A549 (cell line): ENCODE measurements at regions not wholly inside any gene's neighbourhood (a gene's known extent, or its start where the extent isn't known, plus 50 kb on each side); places are given as distances from the start of the nearest gene placed in this dataset.

Experiments
- ATAC-seq, 2 experiments: fragments of 200-7000 bp in 1 of 2; fragments of >200 bp in 1 of 2; cut with Nextera tagmentation in 1 of 2; cut with Tn5 transposase in 1 of 2; 3 replicates each; pipeline versions ENCODE4 v1.8.0 to v1.9.1; 2018 to 2020; ENCODE audit warnings: mild to moderate bottlenecking in 1 of 2, moderate library complexity in 1 of 2
- CTCF ChIA-PET: fragments of 300-600 bp; sonication (Branson Sonifier 250); formaldehyde crosslinking; extraction: SDS; loops from one replicate; lab custom pipeline; 2021; ENCODE audit warnings: antibody characterized with exemption, inconsistent platforms; lab: Yijun Ruan, JAX
- POLR2A ChIA-PET: fragments of 350-600 bp; formaldehyde crosslinking; extraction: SDS; loops from one replicate; lab custom pipeline; 2021; ENCODE audit warnings: antibody characterized with exemption, inconsistent platforms; lab: Yijun Ruan, JAX
- DNase-seq, 2 experiments: peaks; one replicate each; pipeline versions ENCODE4 v3.0.0 to v3.0.0-alpha.2; 2011 to 2016; ENCODE audit warnings: low read depth in 1 of 2, low spot score in 1 of 2
- FAIRE-seq: peaks from 2 replicates; lab custom pipeline; 2011; peaks lifted over from hg19 to GRCh38; lab: Jason Lieb, UNC
- H3K27ac ChIP-seq, 2 experiments: fragments of >200 bp; sonication (Bioruptor Twin); formaldehyde crosslinking; 3 replicates each; pipeline ENCODE4 v1.5.1; 2016 to 2017
- H3K4me1 ChIP-seq: fragments of >200 bp; sonication (Bioruptor Twin); formaldehyde crosslinking; 3 replicates; pipeline ENCODE4 v1.6.1; 2016
- H3K4me2 ChIP-seq: fragments of >200 bp; sonication (Bioruptor Twin); formaldehyde crosslinking; 3 replicates; pipeline ENCODE4 v1.6.1; 2016
- H3K4me3 ChIP-seq: fragments of >200 bp; sonication (Bioruptor Twin); formaldehyde crosslinking; 3 replicates; pipeline ENCODE4 v1.5.1; 2016
- H3K9me3 ChIP-seq: fragments of >200 bp; sonication (Bioruptor Twin); formaldehyde crosslinking; 3 replicates; pipeline ENCODE4 v1.6.1; 2016
- BCL3 ChIP-seq: fragments of >200 bp; sonication (Bioruptor Twin); formaldehyde crosslinking; IDR thresholded peaks from 3 replicates; pipeline ENCODE4 v1.6.1; 2016
- CBX2 ChIP-seq: fragments of 200-600 bp; sonication (generic); IDR thresholded peaks from 2 replicates; pipeline ENCODE4 v1.6.1; 2016; ENCODE audit warnings: low read depth, mild to moderate bottlenecking, borderline replicate concordance
- CBX8 ChIP-seq: fragments of 200-600 bp; sonication (generic); IDR thresholded peaks from 2 replicates; pipeline ENCODE4 v1.6.1; 2016
- CHD2 ChIP-seq: fragments of 150-350 bp; IDR thresholded peaks from 2 replicates; pipeline ENCODE4 v1.6.1; 2014; ENCODE audit warnings: low read length; ENCODE audit not compliant: partially characterized antibody
- CTCF ChIP-seq: fragments of >200 bp; sonication (Bioruptor Twin); formaldehyde crosslinking; IDR thresholded peaks from 3 replicates; pipeline ENCODE4 v1.5.1; 2016
- EHF ChIP-seq: fragments of 250-450 bp; sonication (Bioruptor Pico); IDR thresholded peaks from 2 replicates; pipeline ENCODE4 v1.5.0; 2020; ENCODE audit warnings: mild to moderate bottlenecking
- EHMT2 ChIP-seq: fragments of 200-600 bp; sonication (generic); IDR thresholded peaks from 2 replicates; pipeline ENCODE4 v1.6.1; 2016; ENCODE audit warnings: antibody characterized with exemption, low read depth, mild to moderate bottlenecking, moderate library complexity
- FOSL2 ChIP-seq, 2 experiments: fragments of 450-650 bp in 1 of 2; fragments of >200 bp in 1 of 2; sonication (Bioruptor Twin) in 1 of 2; formaldehyde crosslinking; IDR thresholded peaks; 2 replicates each; pipeline versions ENCODE4 v1.5.0 to v1.6.1; 2016 to 2020; ENCODE audit warnings: mild to moderate bottlenecking in 1 of 2, moderate library complexity in 1 of 2
- GATA3 ChIP-seq: IDR thresholded peaks from 2 replicates; pipeline ENCODE4 v1.6.1; 2012; ENCODE audit warnings: borderline replicate concordance
- HES2 ChIP-seq: fragments of >200 bp; sonication (Bioruptor Twin); formaldehyde crosslinking; IDR thresholded peaks from 2 replicates; pipeline ENCODE4 v1.6.1; 2016
- HMGXB4 ChIP-seq: fragments of 250-450 bp; sonication (Bioruptor Pico); IDR thresholded peaks from 2 replicates; pipeline ENCODE4 v1.5.0; 2021; ENCODE audit warnings: mild to moderate bottlenecking, moderate library complexity, borderline replicate concordance
- KDM1A ChIP-seq: fragments of 200-600 bp; sonication (generic); IDR thresholded peaks from 2 replicates; pipeline ENCODE4 v1.6.1; 2016; ENCODE audit warnings: low read depth, mild to moderate bottlenecking
- MAZ ChIP-seq: fragments of 150-350 bp; IDR thresholded peaks from 2 replicates; pipeline ENCODE4 v1.6.1; 2014; ENCODE audit warnings: antibody characterized with exemption, low read depth, low read length, borderline replicate concordance
- MYC ChIP-seq: IDR thresholded peaks from 2 replicates; pipeline ENCODE4 v1.6.1; 2012; ENCODE audit warnings: mild to moderate bottlenecking, inconsistent platforms, low read length, improper control_type of control experiment, borderline replicate concordance
- NR3C1 ChIP-seq: fragments of >200 bp; sonication (Bioruptor Twin); formaldehyde crosslinking; IDR thresholded peaks from 3 replicates; pipeline ENCODE4 v1.6.1; 2017
- POLR2AphosphoS2 ChIP-seq: conservative IDR thresholded peaks from 2 replicates; pipeline ENCODE4 v1.6.1; 2012; ENCODE audit warnings: low read length, improper control_type of control experiment, inconsistent platforms
- RAD21 ChIP-seq, 2 experiments: fragments of >200 bp in 1 of 2; sonication (Bioruptor Twin) in 1 of 2; formaldehyde crosslinking in 1 of 2; IDR thresholded peaks in 1 of 2; conservative IDR thresholded peaks in 1 of 2; 2 replicates in 1 of 2; 3 replicates in 1 of 2; pipeline ENCODE4 v1.6.1; 2012 to 2018; ENCODE audit warnings: inconsistent platforms in 1 of 2
- RARB ChIP-seq: fragments of 250-450 bp; sonication (Bioruptor Pico); IDR thresholded peaks from 2 replicates; pipeline ENCODE4 v1.8.0; 2021; ENCODE audit warnings: mild to moderate bottlenecking, moderate library complexity
- SREBF2 ChIP-seq: fragments of 450-650 bp; IDR thresholded peaks from 2 replicates; pipeline ENCODE4 v1.6.1; 2014; ENCODE audit warnings: mild to moderate bottlenecking, moderate library complexity
- TP53 ChIP-seq: fragments of 250-450 bp; sonication (Bioruptor Pico); IDR thresholded peaks from 2 replicates; pipeline ENCODE4 v1.5.0; 2021; ENCODE audit warnings: mild to moderate bottlenecking, moderate library complexity
- USF2 ChIP-seq: fragments of 450-650 bp; IDR thresholded peaks from 2 replicates; pipeline ENCODE4 v1.6.1; 2014; ENCODE audit warnings: antibody characterized with exemption
- WGBS: methylation state at CpG from one replicate; pipeline ENCODE4 v1.1.6; 2017; ENCODE audit errors: missing lambda C conversion rate; 5-methylcytosine and 5-hydroxymethylcytosine counted together

GRCh38 chr5:68711293-68712200 lies 382.3 kb upstream of the SLC30A5 start:
- no peaks in the 10 kb centered on the region for H3K4me1 ChIP-seq
- no peak for TF ChIP-seq TP53
- TF ChIP-seq RARB, result no peak
- TF ChIP-seq CBX2, result no peak
- no peak for DNase-seq
- POLR2A ChIA-PET, result no interaction called here
- WGBS, result 60% methylated on average over 6 of the region's 6 CpGs
- H3K4me3 ChIP-seq, result no peak overlapping the region
- no peak for ATAC-seq
- CTCF ChIA-PET, result interaction anchor here (1.1 to 1.7 kb wide), 4 partner anchors 19 to 441 kb away, joined by 3 to 4 read pairs (median 4); no protein-coding TSS in a partner anchor
- no peak overlapping the region for H3K27ac ChIP-seq
- H3K4me2 ChIP-seq, result no peak overlapping the region
- H3K9me3 ChIP-seq, result peaks cover 6% of the 10 kb centered on the region; the same call in 1 of the 3 replicates
- FAIRE-seq, result no peak

GRCh38 chr5:68714810-68715209 lies 379.0 kb upstream of the SLC30A5 start:
- FAIRE-seq, result no peak
- CTCF ChIA-PET, result no interaction called here
- no peak for ATAC-seq
- TF ChIP-seq FOSL2 (IDR thresholded peaks at IDR 0.05) (no peak), FOSL2 (CRISPR knock-in tag; IDR thresholded peaks at IDR 0.05) (no peak), USF2 (no peak), RARB (no peak), GATA3 (no peak), CBX2 (no peak), MAZ (no peak), EHF (CRISPR knock-in tag) (no peak), CTCF (no peak), SREBF2 (no peak), MYC (no peak), HES2 (no peak), KDM1A (no peak), NR3C1 (no peak), RAD21 (conservative IDR thresholded peaks at IDR 0.05 in 1 of 2, IDR thresholded peaks at IDR 0.05 in 1 of 2) (no peak)
- Histone ChIP-seq H3K4me3 (no peak overlapping the region), H3K4me1 (no peaks in the 10 kb centered on the region), H3K27ac (no peak overlapping the region), H3K4me2 (no peak overlapping the region), H3K9me3 (no peaks in the 10 kb centered on the region)
- 73% methylated on average over 6 of the region's 6 CpGs for WGBS
- no peak for DNase-seq
- POLR2A ChIA-PET, result no interaction called here

- Histone ChIP-seq H3K27ac (no peak overlapping the region), H3K9me3 (no peaks in the 10 kb centered on the region), H3K4me2 (no peak overlapping the region), H3K4me3 (no peak overlapping the region), H3K4me1 (no peaks in the 10 kb centered on the region)
- WGBS, result 61% methylated on average over 6 of the region's 6 CpGs
- ChIA-PET CTCF (interaction anchor here (0.5 to 0.7 kb wide), 2 partner anchors 27 to 119 kb away, joined by 3 read pairs; no protein-coding TSS in a partner anchor), POLR2A (no interaction called here)
- TF ChIP-seq CHD2 (no peak), CBX8 (no peak), EHMT2 (no peak), POLR2AphosphoS2 (no peak), FOSL2 (IDR thresholded peaks at IDR 0.05) (no peak), FOSL2 (CRISPR knock-in tag; IDR thresholded peaks at IDR 0.05) (no peak), SREBF2 (no peak), HMGXB4 (CRISPR knock-in tag) (no peak), EHF (CRISPR knock-in tag) (no peak), BCL3 (no peak)
- FAIRE-seq, result no peak
- DNase-seq, result no peak
- ATAC-seq, result no peak
Measured at GRCh38 chr5:68720884-68721610, 372.8 kb upstream of the SLC30A5 start.
